Aorta (tissue), 5 donors: ENCODE measurements at regions not wholly inside any gene's neighbourhood (a gene's known extent, or its start where the extent isn't known, plus 50 kb on each side); places are given as distances from the start of the nearest gene placed in this dataset.

Experiments
- ATAC-seq: fragments of 200-7000 bp; cut with Tn5 transposase; one replicate; pipeline ENCODE4 v1.9.1; 2022; ENCODE audit warnings: moderate library complexity; ENCODE audit not compliant: low FRiP score
- DNase-seq, 2 donors: peaks; one replicate each; pipeline ENCODE4 v3.0.0-alpha.2; 2020
- H3K27ac ChIP-seq, 2 donors: one replicate each; pipeline ENCODE4 v1.5.1; 2013; ENCODE audit warnings: low read length in 2 of 2, mild to moderate bottlenecking in 2 of 2, moderate library complexity in 2 of 2, control low read depth in 1 of 2, inconsistent platforms in 1 of 2, low read depth in 1 of 2
- H3K27me3 ChIP-seq, 2 donors: one replicate each; pipeline ENCODE4 v1.6.1; 2013; ENCODE audit warnings: control low read depth in 1 of 2, low read length in 1 of 2, mild to moderate bottlenecking in 1 of 2, moderate library complexity in 1 of 2; ENCODE audit not compliant: insufficient read depth in 2 of 2, control insufficient read depth in 1 of 2
- H3K36me3 ChIP-seq, 2 donors: one replicate each; pipeline ENCODE4 v1.6.1; 2013; ENCODE audit warnings: control low read depth in 1 of 2, low read length in 1 of 2, mild to moderate bottlenecking in 1 of 2; ENCODE audit not compliant: insufficient read depth in 2 of 2, control insufficient read depth in 1 of 2
- H3K4me1 ChIP-seq, 2 donors: one replicate each; pipeline ENCODE4 v1.6.1; 2013; ENCODE audit warnings: low read length in 2 of 2, control low read depth in 1 of 2, mild to moderate bottlenecking in 1 of 2, moderate library complexity in 1 of 2; ENCODE audit not compliant: insufficient read depth in 2 of 2, control insufficient read depth in 1 of 2
- H3K4me3 ChIP-seq, 2 donors: one replicate each; pipeline ENCODE4 v1.5.1; 2013; ENCODE audit warnings: low read length in 2 of 2, control low read depth in 1 of 2, mild to moderate bottlenecking in 1 of 2
- H3K9me3 ChIP-seq: one replicate; pipeline ENCODE4 v1.6.1; 2013; ENCODE audit warnings: mild to moderate bottlenecking, low read length; ENCODE audit not compliant: control insufficient read depth
- WGBS, 2 donors: extraction: QIAGEN DNeasy Blood & Tissue Kit; methylation state at CpG; one replicate each; pipeline ENCODE4 v1.1.7; 2013; 5-methylcytosine and 5-hydroxymethylcytosine counted together
- intact Hi-C, 2 donors: fragments of 100-400 bp; cut with DNase I; formaldehyde crosslinking; loops; one replicate each; pipeline versions ENCODE4 v1.14.2 to v1.15.0; 2022
- donor health status: healthy with polysubstance abuse.
- donor health status: Bipolar disorder and iron deficiency.
- donor health status: DM: no; HTN: no; CAD: no.
- donor health status: DM: no; HTN: no; CAD: no.
- donor health status: DM: yes; HTN: yes; CAD: no.

GRCh38 chr4:14028862-14029261, 401.3 kb upstream of the BOD1L1 start:
- WGBS, 2 donors: 26 to 39% methylated on average over 11 of the region's 11 CpGs
- no peaks in the 10 kb centered on the region for H3K9me3 ChIP-seq
- H3K36me3 ChIP-seq: no peaks in the 10 kb centered on the region
- no peaks in the 10 kb centered on the region for H3K27me3 ChIP-seq
- no peak overlapping the region for H3K4me3 ChIP-seq
- ATAC-seq: no peak
- H3K4me1 ChIP-seq: no peaks in the 10 kb centered on the region
- H3K27ac ChIP-seq: no peak overlapping the region
- intact Hi-C loops: no loop called here
- DNase-seq: no peak

- no peak for DNase-seq
- Histone ChIP-seq H3K27ac (no peak overlapping the region), H3K27me3 (no peaks in the 10 kb centered on the region), H3K4me3 (no peak overlapping the region), H3K9me3 (no peaks in the 10 kb centered on the region), H3K4me1 (no peaks in the 10 kb centered on the region), H3K36me3 (no peaks in the 10 kb centered on the region)
- 59 to 65% methylated on average over 2 of the region's 2 CpGs for WGBS, 2 donors
- intact Hi-C loops: no loop called here
- ATAC-seq: no peak
These were observed 407.6 kb upstream of the BOD1L1 start for GRCh38 chr4:14035076-14035475.

- Histone ChIP-seq H3K27ac (no peak overlapping the region), H3K27me3 (no peaks in the 10 kb centered on the region), H3K9me3 (no peaks in the 10 kb centered on the region), H3K36me3 (no peaks in the 10 kb centered on the region), H3K4me1 (no peaks in the 10 kb centered on the region), H3K4me3 (no peak overlapping the region)
- no peak for ATAC-seq
- intact Hi-C loops: no loop called here
- DNase-seq: no peak
These were observed 415.7 kb upstream of the BOD1L1 start for GRCh38 chr4:14043203-14043602.

GRCh38 chr4:14046642-14047041, 419.1 kb upstream of the BOD1L1 start:
- Histone ChIP-seq H3K27me3 (no peaks in the 10 kb centered on the region), H3K36me3 (no peaks in the 10 kb centered on the region), H3K27ac (no peak overlapping the region), H3K9me3 (no peaks in the 10 kb centered on the region), H3K4me1 (no peaks in the 10 kb centered on the region), H3K4me3 (no peak overlapping the region)
- ATAC-seq: no peak
- no peak for DNase-seq
- intact Hi-C loops: no loop called here

GRCh38 chr4:14047840-14048239, 420.3 kb upstream of the BOD1L1 start:
- no peak for DNase-seq
- WGBS, 2 donors: 93 to 95% methylated on average over 1 of the region's 1 CpG
- Histone ChIP-seq H3K4me1 (no peaks in the 10 kb centered on the region), H3K9me3 (no peaks in the 10 kb centered on the region), H3K27me3 (no peaks in the 10 kb centered on the region), H3K4me3 (no peak overlapping the region), H3K36me3 (no peaks in the 10 kb centered on the region), H3K27ac (no peak overlapping the region)
- no peak for ATAC-seq
- intact Hi-C loops: no loop called here

GRCh38 chr4:14049946-14050345, 422.4 kb upstream of the BOD1L1 start:
- intact Hi-C loops: no loop called here
- H3K36me3 ChIP-seq: no peaks in the 10 kb centered on the region
- no peaks in the 10 kb centered on the region for H3K4me1 ChIP-seq
- ATAC-seq (no peak), DNase-seq (no peak)
- no peak overlapping the region for H3K4me3 ChIP-seq
- no peak overlapping the region for H3K27ac ChIP-seq
- H3K9me3 ChIP-seq: no peaks in the 10 kb centered on the region
- H3K27me3 ChIP-seq: no peaks in the 10 kb centered on the region

- DNase-seq: no peak
- intact Hi-C loops: no loop called here
- Histone ChIP-seq H3K27ac (no peak overlapping the region), H3K36me3 (no peaks in the 10 kb centered on the region), H3K4me3 (no peak overlapping the region), H3K4me1 (no peaks in the 10 kb centered on the region), H3K9me3 (no peaks in the 10 kb centered on the region), H3K27me3 (no peaks in the 10 kb centered on the region)
- ATAC-seq: no peak
- WGBS, 2 donors: 50 to 54% methylated on average over 1 of the region's 1 CpG
These were observed 425.8 kb upstream of the BOD1L1 start for GRCh38 chr4:14053291-14053690.

GRCh38 chr4:14054391-14054790, 426.9 kb upstream of the BOD1L1 start:
- no peaks in the 10 kb centered on the region for H3K9me3 ChIP-seq
- intact Hi-C loops: no loop called here
- no peak overlapping the region for H3K4me3 ChIP-seq
- WGBS, 2 donors: 51 to 57% methylated on average over 1 of the region's 1 CpG
- DNase-seq (no peak), ATAC-seq (no peak)
- no peak overlapping the region for H3K27ac ChIP-seq
- H3K27me3 ChIP-seq: no peaks in the 10 kb centered on the region
- H3K36me3 ChIP-seq: no peaks in the 10 kb centered on the region
- H3K4me1 ChIP-seq: no peaks in the 10 kb centered on the region

GRCh38 chr4:14059006-14059405, 431.5 kb upstream of the BOD1L1 start:
- Histone ChIP-seq H3K27ac (no peak overlapping the region), H3K4me3 (no peak overlapping the region), H3K27me3 (no peaks in the 10 kb centered on the region), H3K9me3 (no peaks in the 10 kb centered on the region), H3K36me3 (no peaks in the 10 kb centered on the region), H3K4me1 (no peaks in the 10 kb centered on the region)
- WGBS, 2 donors: 50 to 56% methylated on average over 4 of the region's 4 CpGs
- no peak for ATAC-seq
- no peak for DNase-seq
- intact Hi-C loops: no loop called here

- DNase-seq: no peak
- intact Hi-C loops: no loop called here
- Histone ChIP-seq H3K4me1 (no peaks in the 10 kb centered on the region), H3K27ac (no peak overlapping the region), H3K36me3 (no peaks in the 10 kb centered on the region), H3K9me3 (no peaks in the 10 kb centered on the region), H3K27me3 (no peaks in the 10 kb centered on the region), H3K4me3 (no peak overlapping the region)
- WGBS, 2 donors: 70 to 79% methylated on average over 2 of the region's 2 CpGs
- ATAC-seq: no peak
These were observed 437.5 kb upstream of the BOD1L1 start for GRCh38 chr4:14064984-14065383.
